H1 (cell line): ENCODE measurements at regions not wholly inside any gene's neighbourhood (a gene's known extent, or its start where the extent isn't known, plus 50 kb on each side); places are given as distances from the start of the nearest gene placed in this dataset.

Experiments used
- ASH2L ChIP-seq: fragments of 200-600, 300-600 bp; sonication (generic); IDR thresholded peaks from one replicate; pipeline ENCODE4 v1.7.1; 2017; ENCODE audit warnings: low read length
- BCL11A ChIP-seq, 2 experiments: IDR thresholded peaks; one replicate each; pipeline ENCODE4 v1.6.1; 2011; ENCODE audit warnings: low read depth in 2 of 2, low read length in 2 of 2, mild to moderate bottlenecking in 2 of 2
- CHD7 ChIP-seq: fragments of 300-600 bp; sonication (generic); IDR thresholded peaks from 2 replicates; pipeline ENCODE4 v1.7.1; 2012; ENCODE audit warnings: low read length, moderate library complexity, mild to moderate bottlenecking, inconsistent platforms; ENCODE audit not compliant: insufficient replicate concordance
- HDAC2 ChIP-seq, 2 experiments: fragments of 300-600 bp in 1 of 2; sonication (generic) in 1 of 2; IDR thresholded peaks; 2 replicates each; pipeline ENCODE4 v1.6.1; 2011 to 2012; ENCODE audit warnings: low read depth in 2 of 2, low read length in 2 of 2, mild to moderate bottlenecking in 2 of 2, moderate library complexity in 2 of 2, borderline replicate concordance in 1 of 2, inconsistent platforms in 1 of 2
- TEAD4 ChIP-seq: IDR thresholded peaks from 2 replicates; pipeline ENCODE4 v1.6.1; 2012; ENCODE audit warnings: low read depth, low read length, inconsistent platforms, mixed read lengths

GRCh38 chr2:43039376-43040080 is 186.9 kb downstream of the ZFP36L2 start (continued):
- no peak for TF ChIP-seq CHD7
- no peak for TF ChIP-seq BCL11A (IDR thresholded peaks at IDR 0.05; ENCODE audit: low read depth in 2 of 2, low read length in 2 of 2)
- no peak for TF ChIP-seq HDAC2 (IDR thresholded peaks at IDR 0.05; ENCODE audit: borderline replicate concordance in 1 of 2, low read depth in 2 of 2, low read length in 2 of 2)
- no peak for TF ChIP-seq TEAD4
- no peak for TF ChIP-seq ASH2L
